Femur (tissue), 1 donor: ENCODE measurements at regions not wholly inside any gene's neighbourhood (a gene's known extent, or its start where the extent isn't known, plus 50 kb on each side); places are given as distances from the start of the nearest gene placed in this dataset.
A peak's percentile ranks its signal among the peaks of the same experiment; 100 is the strongest.

Experiments
- DNase-seq: peaks from one replicate; pipeline ENCODE4 v3.0.0-alpha.2; 2017

- DNase-seq = no peak
These were observed 64.8 kb upstream of the LOXL4 start for GRCh38 chr10:98332623-98333269.

GRCh38 chr10:98331885-98332284 is 63.9 kb upstream of the LOXL4 start:
- no peak for DNase-seq

GRCh38 chr10:98330987-98331386 is 63.0 kb upstream of the LOXL4 start:
- DNase-seq = no peak

GRCh38 chr10:98328640-98329039 is 60.6 kb upstream of the LOXL4 start:
- no peak for DNase-seq

GRCh38 chr10:98328163-98328562 is 60.2 kb upstream of the LOXL4 start:
- DNase-seq = no peak

- DNase-seq = no peak
These were observed 58.6 kb upstream of the LOXL4 start for GRCh38 chr10:98326621-98327027.

- peak; percentile 46 for DNase-seq
These were observed 55.5 kb upstream of the LOXL4 start for GRCh38 chr10:98323221-98324164.

- no peak for DNase-seq
These were observed 53.3 kb upstream of the LOXL4 start for GRCh38 chr10:98321186-98321780.

GRCh38 chr10:98320486-98321185 is 52.6 kb upstream of the LOXL4 start:
- no peak for DNase-seq

GRCh38 chr10:98318861-98319260 is 50.9 kb upstream of the LOXL4 start:
- no peak for DNase-seq
